Esophagus muscularis mucosa (tissue), 4 donors: ENCODE measurements at regions not wholly inside any gene's neighbourhood (a gene's known extent, or its start where the extent isn't known, plus 50 kb on each side); places are given as distances from the start of the nearest gene placed in this dataset.

Experiments
- DNase-seq: peaks from one replicate; pipeline ENCODE4 v3.0.0-alpha.2; 2017; ENCODE audit errors: extremely low spot score
- H3K27ac ChIP-seq, 4 donors: fragments of 200-600 bp; sonication (generic); replicated peaks in 1 of 4; 1 replicate in 3 of 4; 2 replicates in 1 of 4; pipeline ENCODE4 v1.5.1; 2016 to 2019; ENCODE audit warnings: mild to moderate bottlenecking in 1 of 4
- H3K27me3 ChIP-seq, 4 donors: fragments of 200-600 bp; sonication (generic); one replicate each; pipeline versions ENCODE4 v1.5.1 to v1.6.0; 2016 to 2019
- H3K36me3 ChIP-seq, 4 donors: fragments of 200-600 bp; sonication (generic); one replicate each; pipeline ENCODE4 v1.5.1; 2016 to 2019
- H3K4me1 ChIP-seq, 4 donors: fragments of 200-600 bp; sonication (generic); one replicate each; pipeline ENCODE4 v1.5.1; 2016 to 2019
- H3K4me3 ChIP-seq, 4 donors: fragments of 200-600 bp; sonication (generic); 1 replicate in 2 of 4; 2 replicates in 2 of 4; pipeline ENCODE4 v1.5.1; 2016 to 2019; ENCODE audit warnings: mild to moderate bottlenecking in 4 of 4, moderate library complexity in 1 of 4
- H3K9me3 ChIP-seq, 4 donors: fragments of 200-600 bp; sonication (generic); 1 replicate in 3 of 4; 2 replicates in 1 of 4; pipeline ENCODE4 v1.5.1; 2016 to 2019
- CTCF ChIP-seq, 3 experiments: fragments of 200-600 bp in 2 of 3; fragments of 450-650 bp in 1 of 3; sonication (generic) in 2 of 3; IDR thresholded peaks; one replicate each; pipeline ENCODE4 v1.5.1; 2017 to 2019; ENCODE audit warnings: antibody characterized with exemption in 3 of 3, mild to moderate bottlenecking in 2 of 3, moderate library complexity in 1 of 3
- EP300 ChIP-seq: sonication (generic); formaldehyde crosslinking; IDR thresholded peaks from one replicate; pipeline ENCODE4 v1.6.1; 2017; ENCODE audit warnings: antibody characterized with exemption
- POLR2A ChIP-seq: fragments of 450-650 bp; IDR thresholded peaks from one replicate; pipeline ENCODE4 v1.6.1; 2017; ENCODE audit warnings: antibody characterized with exemption, moderate library complexity, mild to moderate bottlenecking, low read depth
- POLR2AphosphoS5 ChIP-seq, 2 donors: sonication (generic); formaldehyde crosslinking; IDR thresholded peaks; one replicate each; pipeline ENCODE4 v1.6.1; 2017; ENCODE audit warnings: antibody characterized with exemption in 2 of 2
- WGBS: methylation state at CpG from one replicate; pipeline ENCODE4 v1.1.5; 2018; 5-methylcytosine and 5-hydroxymethylcytosine counted together
- intact Hi-C: fragments of 100-400 bp; cut with DNase I; formaldehyde crosslinking; loops from one replicate; pipeline ENCODE4 v1.15.1; 2023

- Histone ChIP-seq H3K9me3 (no peaks in the 10 kb centered on the region), H3K4me1 (no peaks in the 10 kb centered on the region), H3K27me3 (no peaks in the 10 kb centered on the region), H3K4me3 (no peak overlapping the region), H3K36me3 (no peaks in the 10 kb centered on the region), H3K27ac (no peak overlapping the region)
- 93% methylated on average over 3 of the region's 3 CpGs for WGBS
- no peak for DNase-seq
- TF ChIP-seq EP300 (no peak), CTCF (IDR thresholded peaks at IDR 0.05) (no peak), POLR2AphosphoS5 (IDR thresholded peaks at IDR 0.05) (no peak), POLR2A (no peak)
- intact Hi-C loops, result no loop called here
Measured at GRCh38 chr5:145543968-145544367, 291.2 kb downstream of the PRELID2 start.

- no peak for DNase-seq
- Histone ChIP-seq H3K27ac (no peak overlapping the region), H3K27me3 (no peaks in the 10 kb centered on the region), H3K9me3 (peaks cover 0 to 9% (median 3%) of the 10 kb centered on the region in 4 donors), H3K4me1 (no peaks in the 10 kb centered on the region), H3K4me3 (no peak overlapping the region), H3K36me3 (no peaks in the 10 kb centered on the region)
- intact Hi-C loops, result no loop called here
- WGBS, result 92% methylated on average over 1 of the region's 1 CpG
- no peak for TF ChIP-seq CTCF (IDR thresholded peaks at IDR 0.05)
- TF ChIP-seq POLR2A, result no peak
- TF ChIP-seq EP300, result no peak
Measured at GRCh38 chr5:145540375-145540774, 294.8 kb downstream of the PRELID2 start.

- 85% methylated on average over 2 of the region's 2 CpGs for WGBS
- H3K27me3 ChIP-seq, result no peaks in the 10 kb centered on the region
- intact Hi-C loops, result no loop called here
- no peak overlapping the region for H3K4me3 ChIP-seq
- H3K36me3 ChIP-seq, result no peaks in the 10 kb centered on the region
- TF ChIP-seq CTCF (IDR thresholded peaks at IDR 0.05), result no peak
- TF ChIP-seq POLR2A, result no peak
- no peak for TF ChIP-seq POLR2AphosphoS5 (IDR thresholded peaks at IDR 0.05)
- TF ChIP-seq EP300, result no peak
- H3K4me1 ChIP-seq, result no peaks in the 10 kb centered on the region
- peaks cover 0 to 9% (median 3%) of the 10 kb centered on the region in 4 donors for H3K9me3 ChIP-seq
- no peak overlapping the region for H3K27ac ChIP-seq
- DNase-seq, result no peak
Measured at GRCh38 chr5:145539201-145539600, 295.9 kb downstream of the PRELID2 start.

- peaks cover 0 to 9% (median 3%) of the 10 kb centered on the region in 4 donors for H3K9me3 ChIP-seq
- no peak for DNase-seq
- no peaks in the 10 kb centered on the region for H3K36me3 ChIP-seq
- no peak overlapping the region for H3K4me3 ChIP-seq
- 60% methylated on average over 4 of the region's 4 CpGs for WGBS
- H3K27me3 ChIP-seq, result no peaks in the 10 kb centered on the region
- peaks cover 0 to 4% (median 0%) of the 10 kb centered on the region in 4 donors for H3K4me1 ChIP-seq
- H3K27ac ChIP-seq, result no peak overlapping the region
- TF ChIP-seq CTCF (IDR thresholded peaks at IDR 0.05) (no peak), POLR2A (no peak), POLR2AphosphoS5 (IDR thresholded peaks at IDR 0.05) (no peak), EP300 (no peak)
- intact Hi-C loops, result no loop called here
Measured at GRCh38 chr5:145536133-145536532, 299.0 kb downstream of the PRELID2 start.

- no peak for DNase-seq
- no peak for TF ChIP-seq POLR2AphosphoS5 (IDR thresholded peaks at IDR 0.05)
- TF ChIP-seq CTCF (IDR thresholded peaks at IDR 0.05), result no peak
- TF ChIP-seq POLR2A, result no peak
- no peak for TF ChIP-seq EP300
- WGBS, result 47% methylated on average over 4 of the region's 5 CpGs
- intact Hi-C loops, result no loop called here
- no peaks in the 10 kb centered on the region for H3K36me3 ChIP-seq
- H3K4me3 ChIP-seq, result no peak overlapping the region
- no peaks in the 10 kb centered on the region for H3K27me3 ChIP-seq
- peaks cover 0 to 4% (median 0%) of the 10 kb centered on the region in 4 donors for H3K4me1 ChIP-seq
- no peak overlapping the region for H3K27ac ChIP-seq
- H3K9me3 ChIP-seq, result no peaks in the 10 kb centered on the region
Measured at GRCh38 chr5:145531038-145531734, 304.0 kb downstream of the PRELID2 start.
